ENCODE measurements at regions not wholly inside any gene's neighbourhood (a gene's known extent, or its start where the extent isn't known, plus 50 kb on each side); places are given as distances from the start of the nearest gene placed in this dataset.

GRCh38 chr5:68046445-68046844, 169.1 kb upstream of the PIK3R1 start:
- Histone ChIP-seq H3K9me3 (peaks cover 0 to 19% (median 4%) of the 10 kb centered on the region in 4 donors), H3K4me1 (no peaks in the 10 kb centered on the region), H3K27ac (no peak overlapping the region), H3K27me3 (no peaks in the 10 kb centered on the region), H3K4me3 (no peak overlapping the region), H3K36me3 (no peaks in the 10 kb centered on the region)
- intact Hi-C loops (cut with DNase I; ENCODE audit: low total_unique reads) = no loop called here
- no peak for DNase-seq
- WGBS, 5 donors = 73 to 93% (median 77%) methylated on average over 5 of the region's 5 CpGs
- no peak for TF ChIP-seq CTCF (IDR thresholded peaks at IDR 0.05)
- TF ChIP-seq EP300 (IDR thresholded peaks at IDR 0.05) = no peak
- TF ChIP-seq POLR2A (IDR thresholded peaks at IDR 0.05) = no peak

- no peak for TF ChIP-seq CTCF (IDR thresholded peaks at IDR 0.05)
- TF ChIP-seq EP300 (IDR thresholded peaks at IDR 0.05) = no peak
- TF ChIP-seq POLR2AphosphoS5 (IDR thresholded peaks at IDR 0.05) = no peak
- H3K36me3 ChIP-seq = no peaks in the 10 kb centered on the region
- 60 to 75% (median 65%) methylated on average over 8 of the region's 8 CpGs for WGBS, 5 donors
- H3K4me1 ChIP-seq = peaks cover 0 to 8% (median 4%) of the 10 kb centered on the region in 4 donors
- no peaks in the 10 kb centered on the region for H3K9me3 ChIP-seq
- no peak overlapping the region for H3K4me3 ChIP-seq
- intact Hi-C loops (cut with DNase I; ENCODE audit: low total_unique reads) = no loop called here
- DNase-seq = no peak
- H3K27ac ChIP-seq = no peak overlapping the region
- H3K27me3 ChIP-seq = no peaks in the 10 kb centered on the region
These were observed 174.3 kb upstream of the PIK3R1 start for GRCh38 chr5:68041293-68041692.

- TF ChIP-seq CTCF (IDR thresholded peaks at IDR 0.05) (no peak), POLR2AphosphoS5 (IDR thresholded peaks at IDR 0.05) (no peak), POLR2A (IDR thresholded peaks at IDR 0.05) (no peak), EP300 (IDR thresholded peaks at IDR 0.05) (no peak)
- peaks cover 23 to 43% (median 37%) of the 10 kb centered on the region in 4 donors for H3K4me1 ChIP-seq
- intact Hi-C loops (cut with DNase I; ENCODE audit: low total_unique reads) = no loop called here
- no peaks in the 10 kb centered on the region for H3K27me3 ChIP-seq
- H3K9me3 ChIP-seq = no peaks in the 10 kb centered on the region
- 76 to 82% (median 81%) methylated on average over 6 of the region's 6 CpGs for WGBS, 5 donors
- H3K27ac ChIP-seq = no peak overlapping the region
- no peak overlapping the region for H3K4me3 ChIP-seq
- DNase-seq = no peak
- no peaks in the 10 kb centered on the region for H3K36me3 ChIP-seq
These were observed 178.0 kb upstream of the PIK3R1 start for GRCh38 chr5:68037546-68037945.

DNA sequence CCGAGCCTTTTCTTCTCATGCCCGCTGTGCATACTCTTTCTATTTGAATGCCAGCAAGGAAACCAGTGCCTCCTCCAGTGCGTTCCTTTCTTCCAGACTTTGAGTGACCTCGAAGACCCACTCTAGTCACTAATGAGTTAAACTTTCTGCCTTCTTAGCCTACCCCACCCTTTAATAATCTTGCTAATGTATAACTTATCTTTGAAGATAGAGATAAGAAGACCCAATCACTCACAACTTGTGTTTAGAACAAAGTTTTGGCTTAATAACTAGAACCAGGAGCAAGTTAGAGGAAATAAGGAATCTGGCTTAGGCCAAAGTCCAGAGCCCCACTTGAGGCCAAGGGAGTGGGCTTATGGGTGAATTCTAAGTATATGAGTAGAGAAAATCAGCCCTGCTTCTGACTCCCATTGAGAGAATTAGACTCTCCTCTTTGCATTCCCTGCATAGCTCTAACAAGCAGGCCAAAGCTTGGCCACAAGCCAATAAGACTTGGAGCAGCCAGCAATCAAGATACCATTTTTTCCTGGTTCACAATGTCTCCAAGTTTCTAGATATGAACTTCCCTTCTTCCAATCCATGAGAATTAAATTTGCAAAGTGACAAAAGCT, 181.5 kb upstream of the PIK3R1 start:
- Histone ChIP-seq H3K4me3 (no peak overlapping the region), H3K36me3 (no peaks in the 10 kb centered on the region), H3K4me1 (peaks cover 23 to 67% (median 47%) of the 10 kb centered on the region in 4 donors), H3K27me3 (no peaks in the 10 kb centered on the region), H3K9me3 (no peaks in the 10 kb centered on the region), H3K27ac (peak overlapping the region; percentile 40 to 85 (median 64))
- peak; percentile 78 to 87 for DNase-seq
- TF ChIP-seq EP300 (IDR thresholded peaks at IDR 0.05) (no peak), CTCF (IDR thresholded peaks at IDR 0.05) (no peak), POLR2AphosphoS5 (IDR thresholded peaks at IDR 0.05) (peak in 2 of 3 donors; percentile 33 to 47), POLR2A (IDR thresholded peaks at IDR 0.05) (no peak)
- WGBS, 5 donors = 27 to 57% (median 50%) methylated on average over 4 of the region's 4 CpGs
- intact Hi-C loops (cut with DNase I; ENCODE audit: low total_unique reads) = no loop called here

Data from stomach (tissue), 8 donors.